ENCODE measurements at regions not wholly inside any gene's neighbourhood (a gene's known extent, or its start where the extent isn't known, plus 50 kb on each side); places are given as distances from the start of the nearest gene placed in this dataset.

GRCh38 chr13:69008499-69008898 lies 1099.1 kb upstream of the ATXN8OS start:
- TF ChIP-seq ZNF530 (tag by site-specific recombination; IDR thresholded peaks at IDR 0.05; ENCODE audit: low read depth) (no peak), CTCF (tag by site-specific recombination; IDR thresholded peaks at IDR 0.05) (no peak), PRDM10 (tag by site-specific recombination; IDR thresholded peaks at IDR 0.05) (no peak), ZNF121 (tag by site-specific recombination; IDR thresholded peaks at IDR 0.05) (no peak), TCF7L2 (IDR thresholded peaks at IDR 0.05; ENCODE audit: borderline replicate concordance, low read depth, low read length) (no peak), ZNF639 (tag by site-specific recombination; IDR thresholded peaks at IDR 0.05) (no peak), TSHZ1 (tag by site-specific recombination; IDR thresholded peaks at IDR 0.05; ENCODE audit: borderline replicate concordance) (no peak), ZSCAN18 (tag by site-specific recombination; IDR thresholded peaks at IDR 0.05) (no peak), ZBTB8A (tag by site-specific recombination; IDR thresholded peaks at IDR 0.05) (no peak)
